ENCODE measurements at regions not wholly inside any gene's neighbourhood (a gene's known extent, or its start where the extent isn't known, plus 50 kb on each side); places are given as distances from the start of the nearest gene placed in this dataset.
"Not testable (repeated sequence)": the region's sequence is repeated elsewhere in the genome, so short reads cannot be mapped to it uniquely, and the experiment has no call there.

- DNase-seq: no peak
These were observed 88.5 kb upstream of the XIST start for GRCh38 chrX:73940893-73941470.

- DNase-seq: not testable (repeated sequence)
These were observed 85.3 kb upstream of the XIST start for GRCh38 chrX:73937843-73938242.

DNA sequence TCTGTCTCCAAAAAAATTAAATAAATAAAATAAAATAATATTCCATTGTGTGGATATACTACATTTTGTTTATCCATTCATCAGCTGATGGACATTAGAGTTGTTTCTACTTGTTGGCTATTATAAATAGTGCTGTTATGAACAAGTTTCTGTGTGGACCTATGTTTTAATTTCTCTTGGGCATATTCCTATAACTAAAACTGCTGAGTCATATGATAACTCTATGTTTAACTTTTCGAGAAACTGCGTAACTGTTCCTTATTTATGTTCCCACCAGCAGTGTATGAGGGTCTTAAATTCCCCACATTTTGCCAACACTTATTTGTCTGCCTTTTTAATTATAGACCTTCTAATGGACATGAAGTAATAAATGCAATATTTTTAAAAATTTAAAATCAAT is 80.0 kb upstream of the XIST start:
- no peak for DNase-seq

GRCh38 chrX:73930300-73930699 is 77.8 kb upstream of the XIST start:
- no peak for DNase-seq

- DNase-seq: no peak
These were observed 70.4 kb upstream of the XIST start for GRCh38 chrX:73922856-73923455.

DNA sequence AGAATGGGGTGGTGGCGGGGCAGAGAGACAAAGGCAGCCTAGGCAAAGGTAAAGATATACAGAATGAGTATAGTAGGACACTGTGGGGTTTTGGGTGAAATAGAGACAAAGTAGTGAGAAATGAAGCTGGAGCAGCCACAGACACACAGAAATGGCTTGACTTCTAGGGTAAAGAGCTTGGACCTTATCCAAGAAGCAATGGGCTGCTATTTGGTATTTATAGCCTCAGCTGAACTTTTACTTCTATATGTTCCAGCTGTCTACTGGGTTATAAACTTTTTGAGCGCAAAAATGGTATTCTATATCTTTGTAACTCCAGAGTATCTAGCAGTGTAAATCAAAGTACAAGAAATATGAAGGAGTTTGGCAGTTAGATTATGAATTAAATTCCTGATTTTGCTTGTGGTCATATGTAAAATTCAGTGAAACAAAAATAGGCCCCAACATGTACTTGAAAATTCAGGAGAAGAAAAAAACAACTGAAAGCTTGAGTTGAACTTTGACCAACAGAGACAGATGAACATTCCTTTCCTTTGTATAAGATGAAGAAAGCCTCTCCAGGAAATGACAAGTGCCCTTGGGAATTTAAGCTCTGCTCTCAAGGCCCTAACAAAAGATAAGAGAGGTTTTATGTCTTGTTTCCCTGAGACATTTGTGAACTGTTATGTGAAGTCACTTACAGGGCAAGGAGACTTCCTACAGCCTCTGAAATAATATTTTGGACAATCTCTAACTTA is 64.6 kb upstream of the XIST start:
- no peak for DNase-seq

DNA sequence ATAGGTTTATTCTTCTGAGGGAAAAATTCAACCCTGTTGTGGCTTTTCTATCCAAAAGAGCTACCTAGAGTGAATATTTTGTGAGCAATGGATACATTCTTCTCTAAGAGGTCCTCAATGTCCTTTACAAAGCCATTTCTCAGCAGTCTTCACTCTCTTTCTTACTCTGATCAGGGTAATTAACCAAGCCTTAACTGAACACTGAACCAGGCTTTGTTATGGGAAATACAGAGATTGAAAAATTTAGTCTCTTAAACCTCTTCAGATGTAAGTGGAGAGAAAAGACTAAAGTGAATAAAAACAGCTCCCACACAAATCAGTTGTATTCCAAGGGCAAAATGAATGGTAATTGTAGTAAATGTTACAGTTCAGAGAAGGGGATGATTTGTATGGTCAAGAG is 64.0 kb upstream of the XIST start:
- DNase-seq: no peak

DNA sequence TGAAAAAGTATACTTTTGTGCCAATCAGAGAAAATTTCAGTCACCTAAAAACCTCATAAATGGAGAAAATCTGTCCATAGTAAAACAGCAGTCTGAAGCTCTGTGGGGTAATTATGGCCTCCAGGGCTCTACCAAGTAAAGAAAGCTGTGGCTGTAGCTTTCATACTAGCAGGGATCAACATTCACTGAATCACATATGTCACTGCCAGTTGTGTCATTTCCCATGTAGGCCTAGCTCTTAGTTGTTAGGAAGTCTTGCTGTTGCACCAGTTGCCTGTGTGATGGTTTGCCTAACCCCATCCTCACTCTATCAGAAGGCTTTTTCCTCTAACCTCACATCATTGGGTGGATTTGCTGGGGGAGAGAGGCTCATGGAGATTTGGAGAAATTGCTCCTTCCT is 62.3 kb upstream of the XIST start:
- not testable (repeated sequence) for DNase-seq

- DNase-seq: no peak
These were observed 61.1 kb upstream of the XIST start for GRCh38 chrX:73913580-73913979.

- DNase-seq: not testable (repeated sequence)
These were observed 59.4 kb upstream of the XIST start for GRCh38 chrX:73911946-73912345.

- not testable (repeated sequence) for DNase-seq
These were observed 53.3 kb upstream of the XIST start for GRCh38 chrX:73905749-73906374.

- no peak for DNase-seq
These were observed 51.4 kb upstream of the XIST start for GRCh38 chrX:73903941-73904340.

Measured in NCI-H524 treated with DMSO at 0.1 percent for 48 hours (cell line).